ENCODE measurements at regions not wholly inside any gene's neighbourhood (a gene's known extent, or its start where the extent isn't known, plus 50 kb on each side); places are given as distances from the start of the nearest gene placed in this dataset.

DNA sequence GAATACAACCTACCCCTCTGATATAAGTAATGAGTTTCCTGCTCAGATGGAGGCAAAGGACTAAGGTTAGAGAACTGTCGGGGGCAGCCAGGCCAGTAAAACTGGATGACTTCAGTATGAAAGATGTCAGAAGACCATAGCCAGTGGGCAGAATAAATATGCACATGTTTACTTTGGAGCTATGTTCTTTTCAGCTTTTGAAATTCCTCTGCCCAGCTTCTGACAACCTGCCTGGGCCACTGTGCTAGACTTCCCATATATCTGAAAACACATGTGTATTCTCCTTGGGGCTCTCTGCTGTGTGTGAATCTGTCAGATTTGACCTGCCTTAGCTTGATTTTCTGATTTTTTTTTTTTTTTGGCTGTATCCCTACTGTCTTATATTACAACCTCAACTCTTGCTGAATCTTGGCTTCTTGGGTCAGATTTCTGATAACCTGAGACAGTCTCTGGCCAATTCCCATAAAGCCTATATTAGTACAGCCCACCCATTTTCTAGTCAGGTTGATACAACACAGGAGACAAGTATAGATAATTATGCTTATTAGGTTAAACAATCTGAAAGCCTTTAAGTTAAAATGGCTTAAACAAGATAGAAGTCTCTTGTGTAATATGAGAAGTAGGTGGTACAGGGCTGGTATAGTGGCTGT, 76.6 kb upstream of the PRLR start (continued):
- TF ChIP-seq EGR1 (IDR thresholded peaks at IDR 0.05; ENCODE audit: borderline replicate concordance, low read depth, low read length): no peak

Data from H1 (cell line).